Endothelial cell of umbilical vein (primary cell): ENCODE measurements at regions not wholly inside any gene's neighbourhood (a gene's known extent, or its start where the extent isn't known, plus 50 kb on each side); places are given as distances from the start of the nearest gene placed in this dataset.

Experiments
- BruUV-seq: library from RNA; stranded (reverse); fragments of 400-500 nt; replicated peaks from 2 replicates; lab custom pipeline; 2021; lab: Mats Ljungman, UMichigan
- CTCF ChIA-PET: fragments of 300-600, 350-600 bp; sonication (Branson Sonifier 250); formaldehyde crosslinking; loops from one replicate; lab custom pipeline; 2021; ENCODE audit warnings: antibody characterized with exemption, inconsistent platforms; lab: Charles Lee
- POLR2A ChIA-PET: fragments of 300-600, 350-600 bp; sonication (Branson Sonifier 250); formaldehyde crosslinking; loops from one replicate; lab custom pipeline; 2021; ENCODE audit warnings: antibody characterized with exemption, inconsistent platforms; lab: Charles Lee
- DNase-seq: peaks from one replicate; pipeline ENCODE4 v3.0.0-alpha.2; 2011; ENCODE audit warnings: low read depth, low spot score
- FAIRE-seq: peaks from 2 replicates; lab custom pipeline; 2011; peaks lifted over from hg19 to GRCh38; lab: Jason Lieb, UNC
- H2AFZ ChIP-seq: 2 replicates; pipeline ENCODE4 v1.6.0; 2012; ENCODE audit warnings: low read depth, low read length, control low read depth, inconsistent platforms
- H3K27ac ChIP-seq: 2 replicates; pipeline ENCODE4 v1.5.1; 2011; ENCODE audit warnings: low read depth, mild to moderate bottlenecking, control low read depth, low read length, moderate library complexity; ENCODE audit not compliant: insufficient read depth
- H3K27me3 ChIP-seq, 2 experiments: 2 replicates each; pipeline versions ENCODE4 v1.6.0 to v1.6.1; 2011; ENCODE audit warnings: low read length in 2 of 2, mixed read lengths in 1 of 2; ENCODE audit not compliant: control insufficient read depth in 2 of 2, insufficient read depth in 2 of 2
- H3K36me3 ChIP-seq, 2 experiments: 2 replicates in 1 of 2; 3 replicates in 1 of 2; pipeline ENCODE4 v1.5.1; 2011; ENCODE audit warnings: low read length in 2 of 2, mild to moderate bottlenecking in 1 of 2, moderate library complexity in 1 of 2; ENCODE audit not compliant: control insufficient read depth in 2 of 2, insufficient read depth in 2 of 2; ENCODE audit errors: extremely low read depth in 1 of 2
- H3K4me1 ChIP-seq: 3 replicates; pipeline ENCODE4 v1.5.1; 2011; ENCODE audit warnings: mild to moderate bottlenecking, low read length; ENCODE audit not compliant: control insufficient read depth, insufficient read depth; ENCODE audit errors: extremely low read depth
- H3K4me2 ChIP-seq: 2 replicates; pipeline ENCODE4 v1.6.1; 2011; ENCODE audit warnings: low read length, control low read depth, mixed read lengths; ENCODE audit not compliant: insufficient read depth
- H3K4me3 ChIP-seq, 3 experiments: fragments of 200-600 bp in 1 of 3; sonication (generic), shearing (Covaris generic) in 1 of 3; replicated peaks in 1 of 3; 2 replicates each; pipeline ENCODE4 v1.5.1; 2011 to 2016; ENCODE audit warnings: control low read depth in 3 of 3, low read length in 3 of 3, mild to moderate bottlenecking in 2 of 3, inconsistent platforms in 1 of 3, low read depth in 1 of 3, moderate library complexity in 1 of 3; ENCODE audit not compliant: insufficient read depth in 1 of 3
- H3K79me2 ChIP-seq: 2 replicates; pipeline ENCODE4 v1.6.0; 2012; ENCODE audit warnings: low read length, inconsistent platforms; ENCODE audit not compliant: control insufficient read depth, insufficient read depth
- H3K9ac ChIP-seq: replicated peaks from 2 replicates; pipeline ENCODE3; 2011; ENCODE audit warnings: low read length, control low read depth; ENCODE audit not compliant: insufficient read depth; ENCODE audit errors: extremely low read depth
- H3K9me1 ChIP-seq: replicated peaks from 3 replicates; pipeline ENCODE4 v1.6.0; 2011; ENCODE audit warnings: mild to moderate bottlenecking, low read length; ENCODE audit not compliant: control insufficient read depth, insufficient read depth; ENCODE audit errors: extremely low read depth
- H3K9me3 ChIP-seq: replicated peaks from 2 replicates; pipeline ENCODE4 v1.5.1; 2012; ENCODE audit warnings: low read length, inconsistent platforms; ENCODE audit not compliant: control insufficient read depth, insufficient read depth
- H4K20me1 ChIP-seq: replicated peaks from 2 replicates; pipeline ENCODE3; 2011; ENCODE audit warnings: mild to moderate bottlenecking, low read length; ENCODE audit not compliant: control insufficient read depth, insufficient read depth; ENCODE audit errors: extremely low read depth
- EZH2 ChIP-seq: IDR thresholded peaks from 2 replicates; pipeline ENCODE4 v1.6.1; 2012; ENCODE audit warnings: borderline replicate concordance, low read depth, mild to moderate bottlenecking, moderate library complexity, low read length, inconsistent platforms; ENCODE audit not compliant: severe bottlenecking
- FOS ChIP-seq: IDR thresholded peaks from 2 replicates; pipeline ENCODE4 v1.6.1; 2011; ENCODE audit warnings: mild to moderate bottlenecking, low read length, moderate library complexity, borderline replicate concordance; ENCODE audit not compliant: insufficient read depth
- GATA2 ChIP-seq: IDR thresholded peaks from 2 replicates; pipeline ENCODE4 v1.7.0; 2011; ENCODE audit warnings: low read depth, mild to moderate bottlenecking, moderate library complexity, mixed read lengths, low read length; ENCODE audit not compliant: insufficient read length, insufficient read depth
- JUN ChIP-seq: IDR thresholded peaks from 2 replicates; pipeline ENCODE4 v1.6.1; 2011; ENCODE audit warnings: borderline replicate concordance, low read depth; ENCODE audit not compliant: insufficient read length, insufficient read depth
- MYC ChIP-seq: IDR thresholded peaks from one replicate; pipeline ENCODE4 v1.6.1; 2011; ENCODE audit warnings: mild to moderate bottlenecking, low read depth, low read length
- POLR2A ChIP-seq: IDR thresholded peaks from 2 replicates; pipeline ENCODE4 v1.6.1; 2012; ENCODE audit warnings: low read depth, mild to moderate bottlenecking, control low read depth, low read length
- POLR2AphosphoS5 ChIP-seq: IDR thresholded peaks from 2 replicates; pipeline ENCODE4 v1.6.1; 2012; ENCODE audit warnings: low read depth, mild to moderate bottlenecking, control low read depth, low read length, moderate library complexity; ENCODE audit not compliant: insufficient read depth
- dilution Hi-C: fragments of 300-500 bp; cut with MboI; formaldehyde crosslinking; loops from one replicate; pipeline ENCODE4 v1.15.0; 2019; ENCODE audit warnings: low sequenced_read_pairs; ENCODE audit not compliant: extremely low pct_ligation_motif_present
- intact Hi-C: fragments of 100-400 bp; cut with micrococcal nuclease; formaldehyde crosslinking; loops from one replicate; pipeline ENCODE4 v1.10.0; 2022
- TF ChIP-seq, protein P1 (sequence below), 2 donors: IDR thresholded peaks; 1 replicate in 1 of 2; 2 replicates in 1 of 2; pipeline ENCODE4 v1.5.1; 2011; ENCODE audit warnings: low read length in 2 of 2, mild to moderate bottlenecking in 2 of 2, moderate library complexity in 2 of 2, control low read depth in 1 of 2, inconsistent platforms in 1 of 2, low read depth in 1 of 2; ENCODE audit not compliant: insufficient read depth in 1 of 2; ENCODE audit errors: extremely low read depth in 1 of 2
- TF ChIP-seq, protein P2 (sequence below): IDR thresholded peaks from 2 replicates; pipeline ENCODE4 v1.6.1; 2011; ENCODE audit not compliant: insufficient read depth, insufficient read length

DNA sequence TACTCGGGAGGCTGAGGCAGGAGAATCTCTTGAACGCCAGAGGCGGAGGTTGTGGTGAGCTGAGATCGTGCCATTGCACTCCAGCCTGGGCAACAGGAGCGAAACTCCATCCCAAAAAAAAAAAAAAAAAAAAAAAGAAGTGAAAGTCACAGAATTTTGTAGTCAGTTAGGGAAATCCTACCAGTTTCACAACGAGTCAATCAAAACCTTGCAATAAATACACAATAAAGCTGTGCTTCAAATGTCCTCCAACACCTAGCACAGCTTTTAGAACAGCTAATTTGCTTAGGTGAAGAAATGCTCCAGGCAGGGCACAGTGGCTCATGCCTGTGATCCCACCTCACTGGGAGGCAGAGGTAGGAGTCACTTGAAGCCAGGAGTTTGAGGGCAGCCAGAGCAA, 112.8 kb upstream of the ATF7IP start:
- dilution Hi-C loops, result no loop called here

More for the DNA sequence above, 112.8 kb upstream of the ATF7IP start:
- intact Hi-C loops, result loop anchor here (10.0 kb wide), 1 partner anchor 702 kb away; no protein-coding TSS in a partner anchor
- H3K27ac ChIP-seq, result no peak overlapping the region
- no TSS peak for BruUV-seq
- H3K4me3 ChIP-seq, result no peak overlapping the region
- CTCF ChIA-PET, result interaction anchor here (1.2 to 4.4 kb wide), 3 partner anchors 9 to 113 kb away, joined by 4 to 32 read pairs (median 5); partner anchors contain the start of gene ATF7IP
- H4K20me1 ChIP-seq, result no peaks in the 10 kb centered on the region
- H3K79me2 ChIP-seq, result no peaks in the 10 kb centered on the region
- H3K9me3 ChIP-seq, result no peaks in the 10 kb centered on the region
- POLR2A ChIA-PET, result no interaction called here
- peaks cover 46% of the 10 kb centered on the region for H3K4me1 ChIP-seq
- no peak overlapping the region for H3K4me2 ChIP-seq
- H3K27me3 ChIP-seq, result no peaks in the 10 kb centered on the region
- no peak for TF ChIP-seq JUN
- no peak for TF ChIP-seq POLR2A
- no peak for TF ChIP-seq GATA2
- TF ChIP-seq, protein P1, sequence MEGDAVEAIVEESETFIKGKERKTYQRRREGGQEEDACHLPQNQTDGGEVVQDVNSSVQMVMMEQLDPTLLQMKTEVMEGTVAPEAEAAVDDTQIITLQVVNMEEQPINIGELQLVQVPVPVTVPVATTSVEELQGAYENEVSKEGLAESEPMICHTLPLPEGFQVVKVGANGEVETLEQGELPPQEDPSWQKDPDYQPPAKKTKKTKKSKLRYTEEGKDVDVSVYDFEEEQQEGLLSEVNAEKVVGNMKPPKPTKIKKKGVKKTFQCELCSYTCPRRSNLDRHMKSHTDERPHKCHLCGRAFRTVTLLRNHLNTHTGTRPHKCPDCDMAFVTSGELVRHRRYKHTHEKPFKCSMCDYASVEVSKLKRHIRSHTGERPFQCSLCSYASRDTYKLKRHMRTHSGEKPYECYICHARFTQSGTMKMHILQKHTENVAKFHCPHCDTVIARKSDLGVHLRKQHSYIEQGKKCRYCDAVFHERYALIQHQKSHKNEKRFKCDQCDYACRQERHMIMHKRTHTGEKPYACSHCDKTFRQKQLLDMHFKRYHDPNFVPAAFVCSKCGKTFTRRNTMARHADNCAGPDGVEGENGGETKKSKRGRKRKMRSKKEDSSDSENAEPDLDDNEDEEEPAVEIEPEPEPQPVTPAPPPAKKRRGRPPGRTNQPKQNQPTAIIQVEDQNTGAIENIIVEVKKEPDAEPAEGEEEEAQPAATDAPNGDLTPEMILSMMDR (IDR thresholded peaks at IDR 0.05; ENCODE audit: extremely low read depth in 1 of 2, insufficient read depth in 1 of 2, low read depth in 1 of 2, low read length in 2 of 2), result no peak
- TF ChIP-seq EZH2, result no peak
- TF ChIP-seq, protein P2, sequence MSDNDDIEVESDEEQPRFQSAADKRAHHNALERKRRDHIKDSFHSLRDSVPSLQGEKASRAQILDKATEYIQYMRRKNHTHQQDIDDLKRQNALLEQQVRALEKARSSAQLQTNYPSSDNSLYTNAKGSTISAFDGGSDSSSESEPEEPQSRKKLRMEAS, result no peak
- no peak for TF ChIP-seq POLR2AphosphoS5
- no peak for TF ChIP-seq FOS
- no peak for TF ChIP-seq MYC
- H2AFZ ChIP-seq, result no peak overlapping the region
- FAIRE-seq (no peak), DNase-seq (no peak)
- H3K9me1 ChIP-seq, result no peaks in the 10 kb centered on the region
- H3K9ac ChIP-seq, result no peak overlapping the region
- H3K36me3 ChIP-seq, result no peaks in the 10 kb centered on the region
